ENCODE measurements at regions not wholly inside any gene's neighbourhood (a gene's known extent, or its start where the extent isn't known, plus 50 kb on each side); places are given as distances from the start of the nearest gene placed in this dataset.

- Mint-ChIP-seq H3K9me3 (no peaks in the 10 kb centered on the region), H3K36me3 (ENCODE audit: low read depth) (no peaks in the 10 kb centered on the region), H3K27me3 (ENCODE audit: low read depth) (no peaks in the 10 kb centered on the region), H3K27ac (no peak overlapping the region), H3K4me3 (no peak overlapping the region), H3K4me1 (peaks cover 9% of the 10 kb centered on the region)
- no peak for TF ChIP-seq CTCF (IDR thresholded peaks at IDR 0.05; ENCODE audit: unreplicated experiment in 3 of 3)
Observed at GRCh38 chr5:98471458-98471857, 302.0 kb upstream of the RGMB start.

- Mint-ChIP-seq H3K27ac (no peak overlapping the region), H3K4me1 (peaks cover 9% of the 10 kb centered on the region), H3K27me3 (ENCODE audit: low read depth) (no peaks in the 10 kb centered on the region), H3K36me3 (ENCODE audit: low read depth) (no peaks in the 10 kb centered on the region), H3K9me3 (no peaks in the 10 kb centered on the region), H3K4me3 (no peak overlapping the region)
- TF ChIP-seq CTCF (IDR thresholded peaks at IDR 0.05; ENCODE audit: unreplicated experiment in 3 of 3) = no peak
Observed at GRCh38 chr5:98474216-98474615, 299.2 kb upstream of the RGMB start.

- Mint-ChIP-seq H3K4me3 (no peak overlapping the region), H3K27me3 (ENCODE audit: low read depth) (no peaks in the 10 kb centered on the region), H3K4me1 (peaks cover 9% of the 10 kb centered on the region), H3K36me3 (ENCODE audit: low read depth) (no peaks in the 10 kb centered on the region), H3K9me3 (no peaks in the 10 kb centered on the region), H3K27ac (no peak overlapping the region)
- TF ChIP-seq CTCF (IDR thresholded peaks at IDR 0.05; ENCODE audit: unreplicated experiment in 3 of 3) = no peak
Observed at GRCh38 chr5:98474782-98475181, 298.7 kb upstream of the RGMB start.

GRCh38 chr5:98482321-98483300, 290.9 kb upstream of the RGMB start:
- Mint-ChIP-seq H3K27ac (no peak overlapping the region), H3K9me3 (no peaks in the 10 kb centered on the region), H3K27me3 (ENCODE audit: low read depth) (no peaks in the 10 kb centered on the region), H3K4me1 (peaks cover 15% of the 10 kb centered on the region), H3K36me3 (ENCODE audit: low read depth) (no peaks in the 10 kb centered on the region), H3K4me3 (no peak overlapping the region)
- TF ChIP-seq CTCF (IDR thresholded peaks at IDR 0.05; ENCODE audit: unreplicated experiment in 3 of 3) = no peak

GRCh38 chr5:98483301-98483685, 290.2 kb upstream of the RGMB start:
- no peak for TF ChIP-seq CTCF (IDR thresholded peaks at IDR 0.05; ENCODE audit: unreplicated experiment in 3 of 3)
- Mint-ChIP-seq H3K4me1 (peaks cover 15% of the 10 kb centered on the region), H3K27ac (no peak overlapping the region), H3K9me3 (no peaks in the 10 kb centered on the region), H3K4me3 (no peak overlapping the region), H3K36me3 (ENCODE audit: low read depth) (no peaks in the 10 kb centered on the region), H3K27me3 (ENCODE audit: low read depth) (no peaks in the 10 kb centered on the region)

GRCh38 chr5:98489021-98489420, 284.4 kb upstream of the RGMB start:
- peaks cover 24% of the 10 kb centered on the region for H3K9me3 Mint-ChIP-seq
- no peak overlapping the region for H3K27ac Mint-ChIP-seq
- TF ChIP-seq CTCF (IDR thresholded peaks at IDR 0.05; ENCODE audit: unreplicated experiment in 3 of 3) = no peak
- peaks cover 5% of the 10 kb centered on the region for H3K4me1 Mint-ChIP-seq
- no peak overlapping the region for H3K4me3 Mint-ChIP-seq
- no peaks in the 10 kb centered on the region for H3K36me3 Mint-ChIP-seq (ENCODE audit: low read depth)
- peaks cover 3% of the 10 kb centered on the region for H3K27me3 Mint-ChIP-seq (ENCODE audit: low read depth)
